DOHH2 (cell line): ENCODE measurements at regions not wholly inside any gene's neighbourhood (a gene's known extent, or its start where the extent isn't known, plus 50 kb on each side); places are given as distances from the start of the nearest gene placed in this dataset.

ENCODE experiments used
- H3F3A ChIP-seq: fragments of 200-600 bp; sonication (generic), shearing (Covaris generic); 2 replicates; pipeline ENCODE4 v1.6.0; 2016; ENCODE audit warnings: antibody characterized with exemption, mild to moderate bottlenecking; ENCODE audit not compliant: control insufficient read depth, insufficient read depth
- H3K27ac ChIP-seq: fragments of 200-600 bp; sonication (generic); 2 replicates; pipeline ENCODE4 v1.5.1; 2014; ENCODE audit warnings: low read depth, mild to moderate bottlenecking, low read length, moderate library complexity
- H3K27me3 ChIP-seq: fragments of 200-600 bp; sonication (generic); 2 replicates; pipeline ENCODE4 v1.6.1; 2014; ENCODE audit warnings: mild to moderate bottlenecking, low read length, mixed read lengths; ENCODE audit not compliant: control insufficient read depth
- H3K36me3 ChIP-seq: fragments of 200-600 bp; sonication (generic); 2 replicates; pipeline ENCODE4 v1.6.1; 2014; ENCODE audit warnings: mild to moderate bottlenecking, low read length, moderate library complexity, mixed read lengths; ENCODE audit not compliant: control insufficient read depth
- H3K4me1 ChIP-seq: fragments of 200-600 bp; sonication (generic); 2 replicates; pipeline ENCODE4 v1.6.1; 2014; ENCODE audit warnings: mild to moderate bottlenecking, low read length, mixed read lengths; ENCODE audit not compliant: control insufficient read depth
- H3K4me2 ChIP-seq: fragments of 200-600 bp; sonication (generic); 2 replicates; pipeline ENCODE4 v1.6.0; 2014; ENCODE audit warnings: mild to moderate bottlenecking, low read length, moderate library complexity
- H3K4me3 ChIP-seq: fragments of 200-600 bp; sonication (generic); 2 replicates; pipeline ENCODE4 v1.5.1; 2014; ENCODE audit warnings: mild to moderate bottlenecking, low read length, mixed read lengths
- H3K79me2 ChIP-seq: fragments of 200-600 bp; sonication (generic); 2 replicates; pipeline ENCODE4 v1.6.1; 2014; ENCODE audit warnings: mild to moderate bottlenecking, low read length, mixed read lengths; ENCODE audit not compliant: control insufficient read depth
- H3K9me2 ChIP-seq: fragments of 200-600 bp; sonication (generic); replicated peaks from 2 replicates; pipeline ENCODE4 v1.6.1; 2014; ENCODE audit warnings: mild to moderate bottlenecking, low read length, mixed read lengths; ENCODE audit not compliant: control insufficient read depth
- H3K9me3 ChIP-seq: fragments of 200-600 bp; sonication (generic); 2 replicates; pipeline ENCODE4 v1.6.1; 2014; ENCODE audit warnings: antibody characterized with exemption, low read length, mixed read lengths; ENCODE audit not compliant: control insufficient read depth, insufficient read depth
- H4K20me1 ChIP-seq: fragments of 200-600 bp; sonication (generic); 2 replicates; pipeline ENCODE4 v1.6.0; 2014; ENCODE audit warnings: low read depth, mild to moderate bottlenecking, antibody characterized with exemption, low read length, moderate library complexity; ENCODE audit not compliant: control insufficient read depth, insufficient read depth
- EZH2phosphoT487 ChIP-seq: fragments of 200-600 bp; sonication (generic); IDR thresholded peaks from 2 replicates; pipeline ENCODE4 v1.6.1; 2017; ENCODE audit warnings: borderline replicate concordance, mild to moderate bottlenecking, antibody characterized with exemption, low read length, moderate library complexity, mixed read lengths
- TF ChIP-seq, protein P1 (sequence below): fragments of 200-600 bp; sonication (generic); IDR thresholded peaks from one replicate; pipeline ENCODE4 v1.5.1; 2014; ENCODE audit warnings: antibody characterized with exemption, mild to moderate bottlenecking, low read depth, low read length; ENCODE audit not compliant: poor library complexity, severe bottlenecking

DNA sequence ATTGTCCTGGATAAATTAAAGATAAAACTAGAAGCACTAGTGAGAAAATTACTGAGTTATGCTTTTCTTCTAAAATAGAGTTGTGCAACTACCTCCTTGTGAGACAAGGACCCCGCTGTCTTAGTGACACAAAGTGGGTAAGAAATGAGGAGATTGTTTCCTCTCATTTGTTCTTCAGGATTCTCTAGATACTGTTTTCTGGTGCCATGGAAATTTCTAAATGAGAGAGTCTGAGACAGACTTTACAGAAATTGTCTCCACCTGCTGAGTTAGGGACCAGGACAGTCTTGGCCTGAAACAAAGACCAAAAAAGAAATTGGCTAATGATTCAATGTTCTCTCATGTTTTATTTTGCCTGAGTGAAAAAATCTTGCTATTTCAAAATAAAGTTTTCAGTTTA is 427.5 kb downstream of the TUSC7 start:
- no peaks in the 10 kb centered on the region for H3F3A ChIP-seq
- H3K4me2 ChIP-seq, result no peak overlapping the region
- no peaks in the 10 kb centered on the region for H3K27me3 ChIP-seq
- H3K9me3 ChIP-seq, result no peaks in the 10 kb centered on the region
- no peaks in the 10 kb centered on the region for H3K79me2 ChIP-seq
- no peaks in the 10 kb centered on the region; the same call in 1 of the 2 replicates for H3K9me2 ChIP-seq
- H4K20me1 ChIP-seq, result no peaks in the 10 kb centered on the region
- H3K4me1 ChIP-seq, result no peaks in the 10 kb centered on the region
- TF ChIP-seq, protein P1, sequence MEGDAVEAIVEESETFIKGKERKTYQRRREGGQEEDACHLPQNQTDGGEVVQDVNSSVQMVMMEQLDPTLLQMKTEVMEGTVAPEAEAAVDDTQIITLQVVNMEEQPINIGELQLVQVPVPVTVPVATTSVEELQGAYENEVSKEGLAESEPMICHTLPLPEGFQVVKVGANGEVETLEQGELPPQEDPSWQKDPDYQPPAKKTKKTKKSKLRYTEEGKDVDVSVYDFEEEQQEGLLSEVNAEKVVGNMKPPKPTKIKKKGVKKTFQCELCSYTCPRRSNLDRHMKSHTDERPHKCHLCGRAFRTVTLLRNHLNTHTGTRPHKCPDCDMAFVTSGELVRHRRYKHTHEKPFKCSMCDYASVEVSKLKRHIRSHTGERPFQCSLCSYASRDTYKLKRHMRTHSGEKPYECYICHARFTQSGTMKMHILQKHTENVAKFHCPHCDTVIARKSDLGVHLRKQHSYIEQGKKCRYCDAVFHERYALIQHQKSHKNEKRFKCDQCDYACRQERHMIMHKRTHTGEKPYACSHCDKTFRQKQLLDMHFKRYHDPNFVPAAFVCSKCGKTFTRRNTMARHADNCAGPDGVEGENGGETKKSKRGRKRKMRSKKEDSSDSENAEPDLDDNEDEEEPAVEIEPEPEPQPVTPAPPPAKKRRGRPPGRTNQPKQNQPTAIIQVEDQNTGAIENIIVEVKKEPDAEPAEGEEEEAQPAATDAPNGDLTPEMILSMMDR, result no peak
- TF ChIP-seq EZH2phosphoT487, result no peak
- H3K36me3 ChIP-seq, result no peaks in the 10 kb centered on the region
- H3K27ac ChIP-seq, result no peak overlapping the region
- no peak overlapping the region for H3K4me3 ChIP-seq

DNA sequence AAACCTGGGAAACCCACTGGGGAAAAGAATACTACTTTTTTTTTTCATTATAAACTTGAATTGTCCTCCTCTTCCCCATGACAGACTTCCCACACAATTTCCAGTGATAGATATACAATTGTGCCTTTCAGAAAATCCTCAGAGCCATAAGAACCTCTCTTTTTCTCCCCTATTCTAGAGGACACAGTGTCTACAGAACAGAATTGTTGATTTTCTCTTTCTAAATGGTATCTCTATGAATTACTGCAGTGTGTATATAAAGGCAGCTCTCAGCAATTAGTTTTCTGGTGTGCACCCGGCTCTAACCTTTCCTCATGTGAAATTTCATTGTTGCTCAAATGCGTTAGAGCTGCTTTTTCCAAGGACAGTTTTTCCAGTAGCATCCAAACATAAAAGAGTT is 430.1 kb downstream of the TUSC7 start:
- Histone ChIP-seq H3F3A (no peaks in the 10 kb centered on the region), H3K36me3 (no peaks in the 10 kb centered on the region), H4K20me1 (no peaks in the 10 kb centered on the region), H3K27me3 (no peaks in the 10 kb centered on the region), H3K4me3 (no peak overlapping the region), H3K27ac (no peak overlapping the region), H3K4me2 (no peak overlapping the region), H3K79me2 (no peaks in the 10 kb centered on the region), H3K4me1 (peaks cover 3% of the 10 kb centered on the region; the same call in 1 of the 2 replicates), H3K9me2 (no peaks in the 10 kb centered on the region; the same call in 1 of the 2 replicates), H3K9me3 (no peaks in the 10 kb centered on the region)
- TF ChIP-seq, protein P1, result no peak
- TF ChIP-seq EZH2phosphoT487, result no peak

DNA sequence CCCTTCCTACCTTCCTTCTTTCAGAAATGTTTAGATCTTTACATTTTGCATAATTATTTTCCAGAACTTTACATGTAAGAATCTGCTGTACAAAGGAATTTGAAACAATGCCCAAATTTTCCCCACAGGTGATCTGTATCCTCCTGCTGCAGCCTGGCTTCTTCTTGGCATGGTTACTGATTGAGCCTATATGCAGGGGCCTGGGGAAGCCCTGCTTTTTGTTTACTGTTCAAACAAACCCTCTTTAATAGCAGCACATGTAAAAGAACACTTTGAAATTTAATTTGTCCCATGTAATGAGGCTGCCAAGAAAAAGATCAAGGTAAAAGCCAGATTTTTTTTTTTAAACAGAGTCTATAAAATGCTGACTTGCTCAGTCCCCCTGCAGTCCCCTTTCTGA is 432.2 kb downstream of the TUSC7 start:
- no peaks in the 10 kb centered on the region for H3K9me3 ChIP-seq
- H4K20me1 ChIP-seq, result no peaks in the 10 kb centered on the region
- no peaks in the 10 kb centered on the region for H3K27me3 ChIP-seq
- no peaks in the 10 kb centered on the region for H3K9me2 ChIP-seq
- no peak overlapping the region for H3K4me2 ChIP-seq
- no peaks in the 10 kb centered on the region for H3F3A ChIP-seq
- no peak overlapping the region for H3K4me3 ChIP-seq
- H3K79me2 ChIP-seq, result no peaks in the 10 kb centered on the region
- TF ChIP-seq, protein P1, result no peak
- no peak for TF ChIP-seq EZH2phosphoT487
- no peaks in the 10 kb centered on the region for H3K36me3 ChIP-seq
- peaks cover 5% of the 10 kb centered on the region; the same call in 1 of the 2 replicates for H3K4me1 ChIP-seq
- no peak overlapping the region for H3K27ac ChIP-seq
